ENCODE measurements at regions not wholly inside any gene's neighbourhood (a gene's known extent, or its start where the extent isn't known, plus 50 kb on each side); places are given as distances from the start of the nearest gene placed in this dataset.

DNA sequence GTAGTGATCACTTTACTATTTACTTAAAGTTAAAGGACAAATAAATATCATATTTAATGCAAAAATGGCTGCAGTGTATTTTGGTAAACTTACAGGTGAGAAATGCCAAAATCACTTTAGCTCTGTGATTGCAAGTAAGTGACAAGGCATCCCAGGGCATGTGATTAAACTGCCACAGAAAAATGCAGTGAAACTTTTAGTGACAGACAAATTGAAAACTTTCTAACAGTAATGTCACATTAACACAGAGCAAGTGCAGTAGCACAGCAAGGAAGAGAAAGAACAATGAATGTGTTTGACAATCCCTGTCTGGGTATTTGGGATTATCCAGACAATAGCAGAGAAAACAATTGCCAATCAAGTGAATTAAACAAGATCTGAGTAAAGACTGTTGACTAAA is 606.8 kb downstream of the SLCO4C1 start (continued):
- TF ChIP-seq REST (IDR thresholded peaks at IDR 0.05; ENCODE audit: unreplicated experiment) (no peak), ETS1 (IDR thresholded peaks at IDR 0.05) (no peak)
- TF ChIP-seq, protein P1, sequence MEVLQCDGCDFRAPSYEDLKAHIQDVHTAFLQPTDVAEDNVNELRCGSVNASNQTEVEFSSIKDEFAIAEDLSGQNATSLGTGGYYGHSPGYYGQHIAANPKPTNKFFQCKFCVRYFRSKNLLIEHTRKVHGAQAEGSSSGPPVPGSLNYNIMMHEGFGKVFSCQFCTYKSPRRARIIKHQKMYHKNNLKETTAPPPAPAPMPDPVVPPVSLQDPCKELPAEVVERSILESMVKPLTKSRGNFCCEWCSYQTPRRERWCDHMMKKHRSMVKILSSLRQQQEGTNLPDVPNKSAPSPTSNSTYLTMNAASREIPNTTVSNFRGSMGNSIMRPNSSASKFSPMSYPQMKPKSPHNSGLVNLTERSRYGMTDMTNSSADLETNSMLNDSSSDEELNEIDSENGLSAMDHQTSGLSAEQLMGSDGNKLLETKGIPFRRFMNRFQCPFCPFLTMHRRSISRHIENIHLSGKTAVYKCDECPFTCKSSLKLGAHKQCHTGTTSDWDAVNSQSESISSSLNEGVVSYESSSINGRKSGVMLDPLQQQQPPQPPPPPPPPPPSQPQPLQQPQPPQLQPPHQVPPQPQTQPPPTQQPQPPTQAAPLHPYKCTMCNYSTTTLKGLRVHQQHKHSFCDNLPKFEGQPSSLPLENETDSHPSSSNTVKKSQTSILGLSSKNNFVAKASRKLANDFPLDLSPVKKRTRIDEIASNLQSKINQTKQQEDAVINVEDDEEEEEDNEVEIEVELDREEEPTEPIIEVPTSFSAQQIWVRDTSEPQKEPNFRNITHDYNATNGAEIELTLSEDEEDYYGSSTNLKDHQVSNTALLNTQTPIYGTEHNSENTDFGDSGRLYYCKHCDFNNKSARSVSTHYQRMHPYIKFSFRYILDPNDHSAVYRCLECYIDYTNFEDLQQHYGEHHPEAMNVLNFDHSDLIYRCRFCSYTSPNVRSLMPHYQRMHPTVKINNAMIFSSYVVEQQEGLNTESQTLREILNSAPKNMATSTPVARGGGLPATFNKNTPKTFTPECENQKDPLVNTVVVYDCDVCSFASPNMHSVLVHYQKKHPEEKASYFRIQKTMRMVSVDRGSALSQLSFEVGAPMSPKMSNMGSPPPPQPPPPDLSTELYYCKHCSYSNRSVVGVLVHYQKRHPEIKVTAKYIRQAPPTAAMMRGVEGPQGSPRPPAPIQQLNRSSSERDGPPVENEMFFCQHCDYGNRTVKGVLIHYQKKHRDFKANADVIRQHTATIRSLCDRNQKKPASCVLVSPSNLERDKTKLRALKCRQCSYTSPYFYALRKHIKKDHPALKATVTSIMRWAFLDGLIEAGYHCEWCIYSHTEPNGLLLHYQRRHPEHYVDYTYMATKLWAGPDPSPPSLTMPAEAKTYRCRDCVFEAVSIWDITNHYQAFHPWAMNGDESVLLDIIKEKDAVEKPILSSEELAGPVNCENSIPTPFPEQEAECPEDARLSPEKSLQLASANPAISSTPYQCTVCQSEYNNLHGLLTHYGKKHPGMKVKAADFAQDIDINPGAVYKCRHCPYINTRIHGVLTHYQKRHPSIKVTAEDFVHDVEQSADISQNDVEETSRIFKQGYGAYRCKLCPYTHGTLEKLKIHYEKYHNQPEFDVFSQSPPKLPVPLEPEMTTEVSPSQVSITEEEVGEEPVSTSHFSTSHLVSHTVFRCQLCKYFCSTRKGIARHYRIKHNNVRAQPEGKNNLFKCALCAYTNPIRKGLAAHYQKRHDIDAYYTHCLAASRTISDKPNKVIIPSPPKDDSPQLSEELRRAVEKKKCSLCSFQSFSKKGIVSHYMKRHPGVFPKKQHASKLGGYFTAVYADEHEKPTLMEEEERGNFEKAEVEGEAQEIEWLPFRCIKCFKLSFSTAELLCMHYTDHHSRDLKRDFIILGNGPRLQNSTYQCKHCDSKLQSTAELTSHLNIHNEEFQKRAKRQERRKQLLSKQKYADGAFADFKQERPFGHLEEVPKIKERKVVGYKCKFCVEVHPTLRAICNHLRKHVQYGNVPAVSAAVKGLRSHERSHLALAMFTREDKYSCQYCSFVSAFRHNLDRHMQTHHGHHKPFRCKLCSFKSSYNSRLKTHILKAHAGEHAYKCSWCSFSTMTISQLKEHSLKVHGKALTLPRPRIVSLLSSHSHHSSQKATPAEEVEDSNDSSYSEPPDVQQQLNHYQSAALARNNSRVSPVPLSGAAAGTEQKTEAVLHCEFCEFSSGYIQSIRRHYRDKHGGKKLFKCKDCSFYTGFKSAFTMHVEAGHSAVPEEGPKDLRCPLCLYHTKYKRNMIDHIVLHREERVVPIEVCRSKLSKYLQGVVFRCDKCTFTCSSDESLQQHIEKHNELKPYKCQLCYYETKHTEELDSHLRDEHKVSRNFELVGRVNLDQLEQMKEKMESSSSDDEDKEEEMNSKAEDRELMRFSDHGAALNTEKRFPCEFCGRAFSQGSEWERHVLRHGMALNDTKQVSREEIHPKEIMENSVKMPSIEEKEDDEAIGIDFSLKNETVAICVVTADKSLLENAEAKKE (CRISPR knock-in tag; IDR thresholded peaks at IDR 0.05): no peak

DNA sequence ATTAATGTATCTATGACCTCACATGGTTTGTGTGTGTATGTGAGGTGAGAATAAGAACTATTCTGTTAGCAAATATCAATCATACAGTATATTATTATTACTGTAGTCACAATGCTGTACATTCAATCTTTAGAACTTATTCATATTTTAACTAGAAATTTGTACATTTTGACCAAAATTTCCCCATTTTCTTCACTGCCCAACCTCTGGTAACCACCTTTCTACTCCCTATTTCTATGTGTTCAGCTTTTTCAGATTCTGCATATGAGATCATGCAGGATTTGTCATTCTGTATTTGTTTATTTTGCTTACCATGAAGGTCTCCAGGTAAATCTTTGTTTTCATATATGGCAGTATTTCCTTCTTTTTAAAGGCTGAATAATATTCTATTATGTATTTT is 607.9 kb downstream of the SLCO4C1 start:
- ATAC-seq: no peak
- no peak overlapping the region for H3K4me3 Mint-ChIP-seq
- DNase-seq (ENCODE audit: low spot score): no peak
- no peaks in the 10 kb centered on the region for H3K9me3 Mint-ChIP-seq
- Histone ChIP-seq H3K4me3 (no peak overlapping the region), H3K79me2 (replicated peaks; ENCODE audit: insufficient read depth) (no peaks in the 10 kb centered on the region), H3K4me2 (no peak overlapping the region), H3K27ac (ENCODE audit: low read depth) (no peak overlapping the region), H3K9me2 (ENCODE audit: insufficient read depth) (no peaks in the 10 kb centered on the region), H3K4me1 (ENCODE audit: insufficient read depth) (peaks cover 11% of the 10 kb centered on the region), H3K27me3 (ENCODE audit: insufficient read depth) (no peaks in the 10 kb centered on the region), H4K20me1 (replicated peaks; ENCODE audit: insufficient read depth) (no peaks in the 10 kb centered on the region), H2AFZ (no peak overlapping the region), H3K36me3 (ENCODE audit: insufficient read depth) (no peaks in the 10 kb centered on the region), H3F3A (replicated peaks; ENCODE audit: low read depth) (no peaks in the 10 kb centered on the region)
- H3K27me3 Mint-ChIP-seq (ENCODE audit: insufficient read depth, low read depth, poor library complexity): no peaks in the 10 kb centered on the region
- H3K4me1 Mint-ChIP-seq: peaks cover 50% of the 10 kb centered on the region
- H3K36me3 Mint-ChIP-seq (ENCODE audit: low read depth): no peaks in the 10 kb centered on the region
- H3K27ac Mint-ChIP-seq: 0 out of 2 replicates have a peak overlapping the region, but pooled peaks have one; percentile 20
- no peak for TF ChIP-seq POLR2AphosphoS5 (IDR thresholded peaks at IDR 0.05; ENCODE audit: low read depth)
- no peak for TF ChIP-seq REST (IDR thresholded peaks at IDR 0.05; ENCODE audit: unreplicated experiment)
- TF ChIP-seq CTCF (conservative IDR thresholded peaks at IDR 0.05; ENCODE audit: low read depth in 2 of 2): no peak
- TF ChIP-seq ZNF114 (CRISPR knock-in tag; IDR thresholded peaks at IDR 0.05): no peak
- TF ChIP-seq ZNF331 (CRISPR knock-in tag; IDR thresholded peaks at IDR 0.05; ENCODE audit: low read depth): no peak
- no peak for TF ChIP-seq EZH2 (IDR thresholded peaks at IDR 0.05; ENCODE audit: low read depth, unreplicated experiment)
